Gastroesophageal sphincter (tissue), 4 donors: ENCODE measurements at regions not wholly inside any gene's neighbourhood (a gene's known extent, or its start where the extent isn't known, plus 50 kb on each side); places are given as distances from the start of the nearest gene placed in this dataset.

Source experiments
- ATAC-seq: fragments of 150-250 bp; one replicate; pipeline ENCODE4 v1.9.1; 2016; ENCODE audit warnings: mild to moderate bottlenecking, moderate library complexity
- H3K27ac ChIP-seq, 4 donors: fragments of 200-600 bp; sonication (generic) in 3 of 4; 1 replicate in 3 of 4; 2 replicates in 1 of 4; pipeline ENCODE4 v1.5.1; 2016 to 2019
- H3K27me3 ChIP-seq: fragments of 200-600 bp; sonication (generic); one replicate; pipeline ENCODE4 v1.5.1; 2019
- H3K36me3 ChIP-seq, 2 donors: fragments of 200-600 bp; sonication (generic); one replicate each; pipeline ENCODE4 v1.5.1; 2019; ENCODE audit warnings: control low read depth in 1 of 2
- H3K4me1 ChIP-seq, 3 donors: fragments of 200-600 bp; sonication (generic); 1 replicate in 2 of 3; 2 replicates in 1 of 3; pipeline ENCODE4 v1.5.1; 2016 to 2019; ENCODE audit warnings: control low read depth in 2 of 3
- H3K4me3 ChIP-seq, 2 donors: fragments of 200-600 bp; sonication (generic); one replicate each; pipeline ENCODE4 v1.5.1; 2019; ENCODE audit warnings: mild to moderate bottlenecking in 1 of 2, moderate library complexity in 1 of 2
- H3K9me3 ChIP-seq, 3 donors: fragments of 200-600 bp; sonication (generic); one replicate each; pipeline ENCODE4 v1.5.1; 2017 to 2019; ENCODE audit warnings: control low read depth in 2 of 3
- EP300 ChIP-seq: sonication (generic); formaldehyde crosslinking; IDR thresholded peaks from one replicate; pipeline ENCODE4 v1.6.1; 2017; ENCODE audit warnings: antibody characterized with exemption, mild to moderate bottlenecking
- POLR2A ChIP-seq, 2 donors: fragments of 450-650 bp; IDR thresholded peaks; one replicate each; pipeline ENCODE4 v1.6.1; 2017; ENCODE audit warnings: antibody characterized with exemption in 2 of 2, mild to moderate bottlenecking in 2 of 2, moderate library complexity in 1 of 2
- POLR2AphosphoS5 ChIP-seq: sonication (generic); formaldehyde crosslinking; IDR thresholded peaks from one replicate; pipeline ENCODE4 v1.6.1; 2017; ENCODE audit warnings: antibody characterized with exemption
- WGBS, 2 donors: methylation state at CpG; one replicate each; pipeline ENCODE4 v1.1.5; 2018; ENCODE audit warnings: low coverage in 1 of 2; 5-methylcytosine and 5-hydroxymethylcytosine counted together
- small RNA-seq, 4 donors: library from RNA; depleted of rRNA; stranded (forward); fragments of <200 nt; gene quantifications; one replicate each; pipeline ENCODE3, GENCODE V24; 2016
- TF ChIP-seq, protein P1 (sequence below), 4 experiments: fragments of 200-600 bp in 2 of 4; fragments of 450-650 bp in 2 of 4; sonication (generic) in 1 of 4; IDR thresholded peaks; one replicate each; pipeline ENCODE4 v1.5.1; 2017 to 2019; ENCODE audit warnings: antibody characterized with exemption in 4 of 4, mild to moderate bottlenecking in 2 of 4, moderate library complexity in 2 of 4

- Histone ChIP-seq H3K9me3 (no peaks in the 10 kb centered on the region), H3K27ac (no peak overlapping the region), H3K36me3 (no peaks in the 10 kb centered on the region), H3K4me3 (no peak overlapping the region), H3K27me3 (no peaks in the 10 kb centered on the region), H3K4me1 (no peaks in the 10 kb centered on the region)
- TF ChIP-seq, protein P1, sequence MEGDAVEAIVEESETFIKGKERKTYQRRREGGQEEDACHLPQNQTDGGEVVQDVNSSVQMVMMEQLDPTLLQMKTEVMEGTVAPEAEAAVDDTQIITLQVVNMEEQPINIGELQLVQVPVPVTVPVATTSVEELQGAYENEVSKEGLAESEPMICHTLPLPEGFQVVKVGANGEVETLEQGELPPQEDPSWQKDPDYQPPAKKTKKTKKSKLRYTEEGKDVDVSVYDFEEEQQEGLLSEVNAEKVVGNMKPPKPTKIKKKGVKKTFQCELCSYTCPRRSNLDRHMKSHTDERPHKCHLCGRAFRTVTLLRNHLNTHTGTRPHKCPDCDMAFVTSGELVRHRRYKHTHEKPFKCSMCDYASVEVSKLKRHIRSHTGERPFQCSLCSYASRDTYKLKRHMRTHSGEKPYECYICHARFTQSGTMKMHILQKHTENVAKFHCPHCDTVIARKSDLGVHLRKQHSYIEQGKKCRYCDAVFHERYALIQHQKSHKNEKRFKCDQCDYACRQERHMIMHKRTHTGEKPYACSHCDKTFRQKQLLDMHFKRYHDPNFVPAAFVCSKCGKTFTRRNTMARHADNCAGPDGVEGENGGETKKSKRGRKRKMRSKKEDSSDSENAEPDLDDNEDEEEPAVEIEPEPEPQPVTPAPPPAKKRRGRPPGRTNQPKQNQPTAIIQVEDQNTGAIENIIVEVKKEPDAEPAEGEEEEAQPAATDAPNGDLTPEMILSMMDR (IDR thresholded peaks at IDR 0.05), result no peak
- TF ChIP-seq POLR2A (IDR thresholded peaks at IDR 0.05), result no peak
- no peak for TF ChIP-seq POLR2AphosphoS5
- no peak for TF ChIP-seq EP300
- 94 to 100% methylated on average over 1 of the region's 1 CpG for WGBS, 2 donors
- ATAC-seq, result no peak
Measured at GRCh38 chr13:67285611-67286010, 55.5 kb upstream of the PCDH9 start.

DNA sequence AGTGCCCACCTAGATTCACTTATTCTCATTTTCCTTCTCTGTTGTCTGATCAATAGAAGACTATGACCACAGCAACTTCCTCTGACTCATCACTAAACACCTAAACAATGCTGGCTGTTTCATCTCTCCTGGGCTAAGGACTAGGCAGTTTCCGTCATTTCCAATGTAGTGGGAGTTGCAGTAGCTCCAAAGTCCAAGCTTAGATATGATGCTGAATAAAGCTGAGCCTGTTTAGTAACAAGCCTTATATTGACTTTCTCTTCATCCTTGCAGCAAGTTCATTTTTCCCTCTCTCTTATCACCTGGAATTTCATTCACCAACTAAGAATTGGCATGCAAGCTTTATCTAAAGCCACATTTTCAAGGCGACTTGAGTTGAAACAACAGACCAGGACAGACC, 53.5 kb upstream of the PCDH9 start:
- TF ChIP-seq EP300 (no peak), POLR2A (IDR thresholded peaks at IDR 0.05) (no peak), POLR2AphosphoS5 (no peak)
- TF ChIP-seq, protein P1 (IDR thresholded peaks at IDR 0.05), result no peak
- no peaks in the 10 kb centered on the region for H3K4me1 ChIP-seq
- H3K9me3 ChIP-seq, result no peaks in the 10 kb centered on the region
- no peaks in the 10 kb centered on the region for H3K27me3 ChIP-seq
- WGBS, 2 donors, result 61 to 100% methylated on average over 1 to 2 of the region's 2 CpGs
- no peak for ATAC-seq
- H3K27ac ChIP-seq, result no peak overlapping the region
- no peaks in the 10 kb centered on the region for H3K36me3 ChIP-seq
- H3K4me3 ChIP-seq, result no peak overlapping the region

GRCh38 chr13:67281466-67281865, 51.3 kb upstream of the PCDH9 start:
- 54 to 86% methylated on average over 1 to 2 of the region's 2 CpGs for WGBS, 2 donors
- no peaks in the 10 kb centered on the region for H3K36me3 ChIP-seq
- no peak overlapping the region for H3K4me3 ChIP-seq
- TF ChIP-seq POLR2AphosphoS5 (no peak), EP300 (no peak)
- TF ChIP-seq, protein P1 (IDR thresholded peaks at IDR 0.05), result no peak
- H3K27ac ChIP-seq, result no peak overlapping the region
- no peaks in the 10 kb centered on the region for H3K27me3 ChIP-seq
- H3K4me1 ChIP-seq, result no peaks in the 10 kb centered on the region
- no peaks in the 10 kb centered on the region for H3K9me3 ChIP-seq
- ATAC-seq, result no peak

Small RNAs in the stretch of these regions (small RNA-seq; reads per million reads assigned to genes)
- gene RN7SL761P (0 to 0.18 (median 0) reads per million in 4 donors), gene RPL37P21 (0 reads per million in 4 donors), gene RPS3AP52 (0 reads per million in 4 donors), gene SNRPFP3 (0 reads per million in 4 donors)
